ENCODE measurements at regions not wholly inside any gene's neighbourhood (a gene's known extent, or its start where the extent isn't known, plus 50 kb on each side); places are given as distances from the start of the nearest gene placed in this dataset.

GRCh38 chr17:33870936-33871335 lies 384.1 kb upstream of the CCL2 start:
- no peak for TF ChIP-seq CREB5 (CRISPR knock-in tag; IDR thresholded peaks at IDR 0.05; ENCODE audit: low read depth)
- no peak for ATAC-seq

GRCh38 chr17:33871720-33872540 lies 383.2 kb upstream of the CCL2 start:
- ATAC-seq = no peak
- TF ChIP-seq ZNF70 (CRISPR knock-in tag; IDR thresholded peaks at IDR 0.05) = no peak
- no peak for TF ChIP-seq ZFP30 (CRISPR knock-in tag; IDR thresholded peaks at IDR 0.05)
- no peak for TF ChIP-seq BACH2 (CRISPR knock-in tag; IDR thresholded peaks at IDR 0.05; ENCODE audit: borderline replicate concordance)
- no peak for TF ChIP-seq PPARA (CRISPR knock-in tag; IDR thresholded peaks at IDR 0.05; ENCODE audit: borderline replicate concordance)
- no peak for TF ChIP-seq CSDC2 (CRISPR knock-in tag; IDR thresholded peaks at IDR 0.05)
- no peak for TF ChIP-seq SNAI2 (CRISPR knock-in tag; IDR thresholded peaks at IDR 0.05)
- no peak for TF ChIP-seq ARNTL (CRISPR knock-in tag; IDR thresholded peaks at IDR 0.05; ENCODE audit: borderline replicate concordance, low read depth)
- no peak for TF ChIP-seq ISL1 (CRISPR knock-in tag; IDR thresholded peaks at IDR 0.05)
- no peak for TF ChIP-seq CREB5 (CRISPR knock-in tag; IDR thresholded peaks at IDR 0.05; ENCODE audit: low read depth)
- no peak for TF ChIP-seq ZFP3 (CRISPR knock-in tag; IDR thresholded peaks at IDR 0.05)
- TF ChIP-seq ESRRG (CRISPR knock-in tag; IDR thresholded peaks at IDR 0.05) = no peak
- TF ChIP-seq ZC3H10 (CRISPR knock-in tag; IDR thresholded peaks at IDR 0.05) = no peak
- TF ChIP-seq, protein P1, sequence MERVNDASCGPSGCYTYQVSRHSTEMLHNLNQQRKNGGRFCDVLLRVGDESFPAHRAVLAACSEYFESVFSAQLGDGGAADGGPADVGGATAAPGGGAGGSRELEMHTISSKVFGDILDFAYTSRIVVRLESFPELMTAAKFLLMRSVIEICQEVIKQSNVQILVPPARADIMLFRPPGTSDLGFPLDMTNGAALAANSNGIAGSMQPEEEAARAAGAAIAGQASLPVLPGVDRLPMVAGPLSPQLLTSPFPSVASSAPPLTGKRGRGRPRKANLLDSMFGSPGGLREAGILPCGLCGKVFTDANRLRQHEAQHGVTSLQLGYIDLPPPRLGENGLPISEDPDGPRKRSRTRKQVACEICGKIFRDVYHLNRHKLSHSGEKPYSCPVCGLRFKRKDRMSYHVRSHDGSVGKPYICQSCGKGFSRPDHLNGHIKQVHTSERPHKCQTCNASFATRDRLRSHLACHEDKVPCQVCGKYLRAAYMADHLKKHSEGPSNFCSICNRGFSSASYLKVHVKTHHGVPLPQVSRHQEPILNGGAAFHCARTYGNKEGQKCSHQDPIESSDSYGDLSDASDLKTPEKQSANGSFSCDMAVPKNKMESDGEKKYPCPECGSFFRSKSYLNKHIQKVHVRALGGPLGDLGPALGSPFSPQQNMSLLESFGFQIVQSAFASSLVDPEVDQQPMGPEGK (CRISPR knock-in tag; IDR thresholded peaks at IDR 0.05; ENCODE audit: borderline replicate concordance) = no peak
- no peak for TF ChIP-seq POU6F1 (CRISPR knock-in tag; IDR thresholded peaks at IDR 0.05; ENCODE audit: borderline replicate concordance, low read depth)
- TF ChIP-seq TCF4 (CRISPR knock-in tag; IDR thresholded peaks at IDR 0.05; ENCODE audit: borderline replicate concordance) = no peak
- TF ChIP-seq ZNF8 (CRISPR knock-in tag; IDR thresholded peaks at IDR 0.05) = no peak

- ATAC-seq = no peak
- no peak for TF ChIP-seq CSRNP3 (CRISPR knock-in tag; IDR thresholded peaks at IDR 0.05)
- TF ChIP-seq ZNF565 (CRISPR knock-in tag; conservative IDR thresholded peaks at IDR 0.05; ENCODE audit: low read depth) = no peak
- no peak for TF ChIP-seq OSR1 (CRISPR knock-in tag; IDR thresholded peaks at IDR 0.05)
- TF ChIP-seq ZFP30 (CRISPR knock-in tag; IDR thresholded peaks at IDR 0.05) = no peak
- TF ChIP-seq TCF4 (CRISPR knock-in tag; IDR thresholded peaks at IDR 0.05; ENCODE audit: borderline replicate concordance) = no peak
- TF ChIP-seq ZNF70 (CRISPR knock-in tag; IDR thresholded peaks at IDR 0.05) = no peak
- TF ChIP-seq RARB (CRISPR knock-in tag; IDR thresholded peaks at IDR 0.05) = no peak
- no peak for TF ChIP-seq POU6F1 (CRISPR knock-in tag; IDR thresholded peaks at IDR 0.05; ENCODE audit: borderline replicate concordance, low read depth)
- TF ChIP-seq SNAI2 (CRISPR knock-in tag; IDR thresholded peaks at IDR 0.05) = no peak
- no peak for TF ChIP-seq ZFP3 (CRISPR knock-in tag; IDR thresholded peaks at IDR 0.05)
- TF ChIP-seq TOX (CRISPR knock-in tag; IDR thresholded peaks at IDR 0.05; ENCODE audit: borderline replicate concordance) = no peak
- TF ChIP-seq CSDC2 (CRISPR knock-in tag; IDR thresholded peaks at IDR 0.05) = no peak
- TF ChIP-seq, protein P2, sequence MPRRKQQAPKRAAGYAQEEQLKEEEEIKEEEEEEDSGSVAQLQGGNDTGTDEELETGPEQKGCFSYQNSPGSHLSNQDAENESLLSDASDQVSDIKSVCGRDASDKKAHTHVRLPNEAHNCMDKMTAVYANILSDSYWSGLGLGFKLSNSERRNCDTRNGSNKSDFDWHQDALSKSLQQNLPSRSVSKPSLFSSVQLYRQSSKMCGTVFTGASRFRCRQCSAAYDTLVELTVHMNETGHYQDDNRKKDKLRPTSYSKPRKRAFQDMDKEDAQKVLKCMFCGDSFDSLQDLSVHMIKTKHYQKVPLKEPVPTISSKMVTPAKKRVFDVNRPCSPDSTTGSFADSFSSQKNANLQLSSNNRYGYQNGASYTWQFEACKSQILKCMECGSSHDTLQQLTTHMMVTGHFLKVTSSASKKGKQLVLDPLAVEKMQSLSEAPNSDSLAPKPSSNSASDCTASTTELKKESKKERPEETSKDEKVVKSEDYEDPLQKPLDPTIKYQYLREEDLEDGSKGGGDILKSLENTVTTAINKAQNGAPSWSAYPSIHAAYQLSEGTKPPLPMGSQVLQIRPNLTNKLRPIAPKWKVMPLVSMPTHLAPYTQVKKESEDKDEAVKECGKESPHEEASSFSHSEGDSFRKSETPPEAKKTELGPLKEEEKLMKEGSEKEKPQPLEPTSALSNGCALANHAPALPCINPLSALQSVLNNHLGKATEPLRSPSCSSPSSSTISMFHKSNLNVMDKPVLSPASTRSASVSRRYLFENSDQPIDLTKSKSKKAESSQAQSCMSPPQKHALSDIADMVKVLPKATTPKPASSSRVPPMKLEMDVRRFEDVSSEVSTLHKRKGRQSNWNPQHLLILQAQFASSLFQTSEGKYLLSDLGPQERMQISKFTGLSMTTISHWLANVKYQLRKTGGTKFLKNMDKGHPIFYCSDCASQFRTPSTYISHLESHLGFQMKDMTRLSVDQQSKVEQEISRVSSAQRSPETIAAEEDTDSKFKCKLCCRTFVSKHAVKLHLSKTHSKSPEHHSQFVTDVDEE (CRISPR knock-in tag; IDR thresholded peaks at IDR 0.05) = no peak
- TF ChIP-seq BACH2 (CRISPR knock-in tag; IDR thresholded peaks at IDR 0.05; ENCODE audit: borderline replicate concordance) = no peak
- no peak for TF ChIP-seq PPARA (CRISPR knock-in tag; IDR thresholded peaks at IDR 0.05; ENCODE audit: borderline replicate concordance)
- TF ChIP-seq ZC3H10 (CRISPR knock-in tag; IDR thresholded peaks at IDR 0.05) = no peak
- no peak for TF ChIP-seq ARNTL (CRISPR knock-in tag; IDR thresholded peaks at IDR 0.05; ENCODE audit: borderline replicate concordance, low read depth)
- TF ChIP-seq GLIS3 (CRISPR knock-in tag; IDR thresholded peaks at IDR 0.05) = no peak
These were observed 381.9 kb upstream of the CCL2 start for GRCh38 chr17:33873201-33873617.
